ENCODE measurements at regions not wholly inside any gene's neighbourhood (a gene's known extent, or its start where the extent isn't known, plus 50 kb on each side); places are given as distances from the start of the nearest gene placed in this dataset.

- DNase-seq (ENCODE audit: low spot score): no peak
- ATAC-seq (ENCODE audit: low FRiP score): no peak
- no peak for TF ChIP-seq CTCF (IDR thresholded peaks at IDR 0.05)
Observed at GRCh38 chr11:15688351-15688792, 573.6 kb downstream of the INSC start.

- ATAC-seq (ENCODE audit: low FRiP score) (no peak), DNase-seq (ENCODE audit: low spot score) (no peak)
- no peak for TF ChIP-seq CTCF (IDR thresholded peaks at IDR 0.05)
Observed at GRCh38 chr11:15690320-15690719, 575.6 kb downstream of the INSC start.

GRCh38 chr11:15692739-15693138 is 578.0 kb downstream of the INSC start:
- no peak for TF ChIP-seq CTCF (IDR thresholded peaks at IDR 0.05)
- DNase-seq (ENCODE audit: low spot score): no peak
- ATAC-seq (ENCODE audit: low FRiP score): no peak

GRCh38 chr11:15695096-15695721 is 580.5 kb downstream of the INSC start:
- DNase-seq (ENCODE audit: low spot score): no peak
- ATAC-seq (ENCODE audit: low FRiP score): no peak
- no peak for TF ChIP-seq CTCF (IDR thresholded peaks at IDR 0.05)

- no peak for TF ChIP-seq CTCF (IDR thresholded peaks at IDR 0.05)
- DNase-seq (ENCODE audit: low spot score): no peak
- no peak for ATAC-seq (ENCODE audit: low FRiP score)
Observed at GRCh38 chr11:15696069-15696468, 581.3 kb downstream of the INSC start.

- no peak for TF ChIP-seq CTCF (IDR thresholded peaks at IDR 0.05)
- ATAC-seq (ENCODE audit: low FRiP score) (no peak), DNase-seq (ENCODE audit: low spot score) (no peak)
Observed at GRCh38 chr11:15697437-15698236, 582.9 kb downstream of the INSC start.

- ATAC-seq (ENCODE audit: low FRiP score) (no peak), DNase-seq (ENCODE audit: low spot score) (no peak)
- TF ChIP-seq CTCF (IDR thresholded peaks at IDR 0.05): no peak
Observed at GRCh38 chr11:15698855-15699254, 584.1 kb downstream of the INSC start.

Data from omental fat pad (tissue), 3 donors.